B cell (primary cell): ENCODE measurements at regions not wholly inside any gene's neighbourhood (a gene's known extent, or its start where the extent isn't known, plus 50 kb on each side); places are given as distances from the start of the nearest gene placed in this dataset.

Source experiments
- ATAC-seq: fragments of 200-7000 bp; cut with Tn5 transposase; one replicate; pipeline ENCODE4 v1.10.0; 2021; ENCODE audit warnings: low read depth, mild to moderate bottlenecking, moderate number of reproducible peaks, moderate library complexity
- CTCF ChIA-PET: fragments of 350-600 bp; sonication (Branson Sonifier 250); formaldehyde crosslinking; loops from one replicate; lab custom pipeline; 2021; ENCODE audit warnings: antibody characterized with exemption, inconsistent platforms; lab: Charles Lee
- POLR2A ChIA-PET: fragments of 350-600 bp; sonication (Branson Sonifier 250); formaldehyde crosslinking; loops from one replicate; lab custom pipeline; 2021; ENCODE audit warnings: antibody characterized with exemption; lab: Charles Lee
- DNase-seq: peaks from one replicate; pipeline ENCODE4 v3.0.0; 2013
- H2AFZ ChIP-seq: 2 replicates; pipeline ENCODE4 v1.6.1; 2012; ENCODE audit warnings: mild to moderate bottlenecking, low read depth, low read length; ENCODE audit not compliant: insufficient read depth, poor library complexity, severe bottlenecking
- H3K27ac ChIP-seq, 2 donors: 1 replicate in 1 of 2; 2 replicates in 1 of 2; pipeline ENCODE4 v1.5.1; 2012 to 2013; ENCODE audit warnings: low read length in 2 of 2, mild to moderate bottlenecking in 2 of 2, moderate library complexity in 1 of 2
- H3K27me3 ChIP-seq, 4 experiments: fragments of 200-600 bp in 1 of 4; sonication (generic) in 1 of 4; replicated peaks in 1 of 4; 1 replicate in 2 of 4; 2 replicates in 2 of 4; pipeline versions ENCODE4 v1.6.1 to v1.7.0; 2013 to 2016; ENCODE audit warnings: low read length in 3 of 4, mild to moderate bottlenecking in 2 of 4, mixed read lengths in 1 of 4, moderate library complexity in 1 of 4; ENCODE audit not compliant: insufficient read depth in 4 of 4, control insufficient read depth in 3 of 4; ENCODE audit errors: control extremely low read depth in 1 of 4
- H3K36me3 ChIP-seq, 2 experiments: replicated peaks in 1 of 2; 1 replicate in 1 of 2; 2 replicates in 1 of 2; pipeline versions ENCODE4 v1.6.1 to v1.7.1; 2013; ENCODE audit warnings: low read length in 1 of 2; ENCODE audit not compliant: insufficient read depth in 2 of 2, control insufficient read depth in 1 of 2; ENCODE audit errors: control extremely low read depth in 1 of 2, extremely low read depth in 1 of 2
- H3K4me1 ChIP-seq, 2 donors: fragments of 200-600 bp in 1 of 2; sonication (generic) in 1 of 2; 1 replicate in 1 of 2; 2 replicates in 1 of 2; pipeline versions ENCODE4 v1.5.1 to v1.6.1; 2013 to 2017; ENCODE audit warnings: low read length in 2 of 2; ENCODE audit not compliant: control insufficient read depth in 2 of 2, insufficient read depth in 2 of 2
- H3K4me2 ChIP-seq: replicated peaks from 2 replicates; pipeline ENCODE3; 2012; ENCODE audit warnings: mild to moderate bottlenecking, low read depth, low read length; ENCODE audit not compliant: poor library complexity, severe bottlenecking
- H3K4me3 ChIP-seq, 5 experiments: fragments of 200-600 bp in 1 of 5; sonication (generic) in 1 of 5; 1 replicate in 3 of 5; 2 replicates in 2 of 5; pipeline versions ENCODE4 v1.5.1 to v1.7.0; 2011 to 2016; ENCODE audit warnings: low read length in 4 of 5, mild to moderate bottlenecking in 4 of 5, low read depth in 2 of 5, control low read depth in 1 of 5, moderate library complexity in 1 of 5; ENCODE audit not compliant: insufficient read depth in 1 of 5; ENCODE audit errors: control extremely low read depth in 1 of 5, extremely low read depth in 1 of 5
- H3K79me2 ChIP-seq: fragments of 200-600 bp; sonication (generic); one replicate; pipeline ENCODE4 v1.6.0; 2016; ENCODE audit warnings: low read length; ENCODE audit not compliant: control insufficient read depth, insufficient read depth
- H3K9ac ChIP-seq: fragments of 200-600 bp; sonication (generic); 2 replicates; pipeline ENCODE4 v1.6.1; 2017; ENCODE audit warnings: mild to moderate bottlenecking, low read length, moderate library complexity
- H3K9me3 ChIP-seq, 3 donors: one replicate each; pipeline versions ENCODE4 v1.6.1 to v1.7.1; 2013; ENCODE audit warnings: low read length in 2 of 3; ENCODE audit not compliant: control insufficient read depth in 2 of 3, insufficient read depth in 1 of 3; ENCODE audit errors: control extremely low read depth in 1 of 3
- H4K20me1 ChIP-seq: 2 replicates; pipeline ENCODE4 v1.6.0; 2012; ENCODE audit warnings: mild to moderate bottlenecking, low read length; ENCODE audit not compliant: insufficient read depth, control insufficient read depth, poor library complexity, severe bottlenecking
- H3K27ac Mint-ChIP-seq: one replicate; pipeline ENCODE4 v1.8.0; 2021; ENCODE audit warnings: mixed read lengths
- H3K27me3 Mint-ChIP-seq: one replicate; pipeline ENCODE4 v1.8.0; 2021; ENCODE audit warnings: mixed read lengths
- H3K4me1 Mint-ChIP-seq: one replicate; pipeline ENCODE4 v1.8.0; 2021; ENCODE audit warnings: mixed read lengths
- H3K4me3 Mint-ChIP-seq: one replicate; pipeline ENCODE4 v1.8.0; 2021; ENCODE audit warnings: mixed read lengths
- H3K9me3 Mint-ChIP-seq: one replicate; pipeline ENCODE4 v1.8.0; 2022; ENCODE audit warnings: mixed read lengths; ENCODE audit not compliant: insufficient read depth
- EZH2 ChIP-seq: IDR thresholded peaks from 2 replicates; pipeline ENCODE4 v1.6.1; 2012; ENCODE audit warnings: borderline replicate concordance, low read depth, mild to moderate bottlenecking, moderate library complexity, low read length; ENCODE audit not compliant: insufficient read depth, poor library complexity, severe bottlenecking
- WGBS: methylation state at CpG from one replicate; pipeline ENCODE4 v1.1.5; 2013; ENCODE audit warnings: missing lambda C conversion rate; ENCODE audit not compliant: insufficient coverage; 5-methylcytosine and 5-hydroxymethylcytosine counted together
- intact Hi-C: fragments of 100-400 bp; cut with micrococcal nuclease; formaldehyde crosslinking; loops from one replicate; pipeline ENCODE4 v1.10.0; 2022
- TF ChIP-seq, protein P1 (sequence below): fragments of 200-600 bp; IDR thresholded peaks from one replicate; pipeline ENCODE4 v1.8.0; 2022; ENCODE audit warnings: antibody characterized with exemption, mild to moderate bottlenecking

- WGBS = no CpG with 5 or more reads among the region's 2 CpGs
- Histone ChIP-seq H4K20me1 (no peaks in the 10 kb centered on the region), H3K4me1 (peaks cover 2 to 12% of the 10 kb centered on the region in 2 donors), H3K9ac (no peak overlapping the region), H3K4me3 (no peak overlapping the region), H3K36me3 (no peaks in the 10 kb centered on the region), H3K4me2 (no peak overlapping the region), H3K9me3 (peaks cover 0 to 3% (median 0%) of the 10 kb centered on the region in 3 donors), H2AFZ (no peak overlapping the region), H3K27me3 (no peaks in the 10 kb centered on the region), H3K27ac (no peak overlapping the region), H3K79me2 (no peaks in the 10 kb centered on the region)
- intact Hi-C loops = no loop called here
- ChIA-PET POLR2A (no interaction called here), CTCF (interaction anchor here (1.1 kb wide), 1 partner anchor 17 kb away, joined by 3 read pairs; no protein-coding TSS in a partner anchor)
- no peak overlapping the region for H3K27ac Mint-ChIP-seq
- no peak overlapping the region for H3K4me3 Mint-ChIP-seq
- ATAC-seq (no peak), DNase-seq (no peak)
- H3K9me3 Mint-ChIP-seq = peaks cover 1% of the 10 kb centered on the region
- TF ChIP-seq EZH2 = no peak
- TF ChIP-seq, protein P1, sequence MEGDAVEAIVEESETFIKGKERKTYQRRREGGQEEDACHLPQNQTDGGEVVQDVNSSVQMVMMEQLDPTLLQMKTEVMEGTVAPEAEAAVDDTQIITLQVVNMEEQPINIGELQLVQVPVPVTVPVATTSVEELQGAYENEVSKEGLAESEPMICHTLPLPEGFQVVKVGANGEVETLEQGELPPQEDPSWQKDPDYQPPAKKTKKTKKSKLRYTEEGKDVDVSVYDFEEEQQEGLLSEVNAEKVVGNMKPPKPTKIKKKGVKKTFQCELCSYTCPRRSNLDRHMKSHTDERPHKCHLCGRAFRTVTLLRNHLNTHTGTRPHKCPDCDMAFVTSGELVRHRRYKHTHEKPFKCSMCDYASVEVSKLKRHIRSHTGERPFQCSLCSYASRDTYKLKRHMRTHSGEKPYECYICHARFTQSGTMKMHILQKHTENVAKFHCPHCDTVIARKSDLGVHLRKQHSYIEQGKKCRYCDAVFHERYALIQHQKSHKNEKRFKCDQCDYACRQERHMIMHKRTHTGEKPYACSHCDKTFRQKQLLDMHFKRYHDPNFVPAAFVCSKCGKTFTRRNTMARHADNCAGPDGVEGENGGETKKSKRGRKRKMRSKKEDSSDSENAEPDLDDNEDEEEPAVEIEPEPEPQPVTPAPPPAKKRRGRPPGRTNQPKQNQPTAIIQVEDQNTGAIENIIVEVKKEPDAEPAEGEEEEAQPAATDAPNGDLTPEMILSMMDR = no peak
- H3K4me1 Mint-ChIP-seq = peaks cover 19% of the 10 kb centered on the region
- H3K27me3 Mint-ChIP-seq = no peaks in the 10 kb centered on the region
These were observed 71.1 kb upstream of the SESTD1 start for GRCh38 chr2:179335732-179336131.

DNA sequence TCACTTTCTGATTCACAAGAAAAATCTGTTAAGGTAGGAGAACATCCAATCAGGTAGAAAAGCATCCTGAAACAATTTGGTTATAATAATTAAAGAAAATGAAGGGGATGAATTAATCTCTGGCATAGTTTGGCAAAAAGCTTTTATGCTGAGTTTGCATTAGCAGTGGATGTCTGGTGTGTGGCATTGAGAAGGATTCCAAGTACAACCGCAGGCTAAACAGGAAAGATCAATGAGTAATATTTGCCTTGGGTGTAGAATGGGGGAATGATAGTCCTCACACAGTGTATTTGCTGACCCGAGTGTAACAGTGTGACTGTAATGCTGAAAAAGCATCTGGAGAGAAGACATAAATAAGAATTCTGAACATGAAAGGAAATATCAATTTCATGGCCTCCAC is 68.3 kb upstream of the SESTD1 start:
- Histone ChIP-seq H3K36me3 (no peaks in the 10 kb centered on the region), H3K9ac (no peak overlapping the region), H3K27ac (no peak overlapping the region), H3K4me1 (peaks cover 0 to 4% of the 10 kb centered on the region in 2 donors), H3K27me3 (no peaks in the 10 kb centered on the region), H4K20me1 (no peaks in the 10 kb centered on the region), H3K79me2 (no peaks in the 10 kb centered on the region), H3K4me3 (no peak overlapping the region), H3K4me2 (no peak overlapping the region), H2AFZ (no peak overlapping the region), H3K9me3 (peaks cover 3 to 10% (median 3%) of the 10 kb centered on the region in 3 donors)
- H3K4me3 Mint-ChIP-seq = no peak overlapping the region
- ChIA-PET POLR2A (no interaction called here), CTCF (no interaction called here)
- WGBS = 83% methylated on average over 1 of the region's 2 CpGs
- H3K27me3 Mint-ChIP-seq = no peaks in the 10 kb centered on the region
- ATAC-seq = no peak
- DNase-seq = no peak
- intact Hi-C loops = no loop called here
- H3K27ac Mint-ChIP-seq = no peak overlapping the region
- TF ChIP-seq, protein P1 = no peak
- TF ChIP-seq EZH2 = no peak
- H3K9me3 Mint-ChIP-seq = peaks cover 2% of the 10 kb centered on the region
- H3K4me1 Mint-ChIP-seq = peaks cover 14% of the 10 kb centered on the region
